ENCODE measurements at regions not wholly inside any gene's neighbourhood (a gene's known extent, or its start where the extent isn't known, plus 50 kb on each side); places are given as distances from the start of the nearest gene placed in this dataset.
"Not testable (repeated sequence)": the region's sequence is repeated elsewhere in the genome, so short reads cannot be mapped to it uniquely, and the experiment has no call there.

DNA sequence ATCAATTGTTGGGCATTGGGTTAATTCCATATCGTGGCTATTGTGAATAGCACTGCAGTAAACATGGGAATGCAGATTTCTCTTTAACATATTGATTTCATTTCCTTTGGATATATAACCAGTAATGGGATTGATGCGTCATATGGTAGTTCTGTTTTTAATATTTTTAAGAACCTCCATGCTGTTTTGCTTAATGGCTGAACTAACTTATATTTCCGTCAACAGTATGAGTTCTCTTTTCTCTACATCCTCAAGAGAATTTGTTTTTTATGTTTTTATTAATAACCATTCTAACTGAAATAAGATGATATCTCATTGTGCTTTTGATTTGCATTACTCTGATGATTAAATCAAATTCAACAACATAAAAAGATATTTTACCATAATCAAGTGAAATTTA lies 228.5 kb upstream of the FSIP2 start:
- peaks cover 66% of the 10 kb centered on the region for H3K9me3 ChIP-seq
- DNase-seq (no peak), ATAC-seq (no peak)
- H3K36me3 ChIP-seq (ENCODE audit: low read depth), result no peaks in the 10 kb centered on the region
- H3K4me3 ChIP-seq, result no peak overlapping the region
- intact Hi-C loops (cut with DNase I, micrococcal nuclease), result no loop called here
- TF ChIP-seq, protein P1, sequence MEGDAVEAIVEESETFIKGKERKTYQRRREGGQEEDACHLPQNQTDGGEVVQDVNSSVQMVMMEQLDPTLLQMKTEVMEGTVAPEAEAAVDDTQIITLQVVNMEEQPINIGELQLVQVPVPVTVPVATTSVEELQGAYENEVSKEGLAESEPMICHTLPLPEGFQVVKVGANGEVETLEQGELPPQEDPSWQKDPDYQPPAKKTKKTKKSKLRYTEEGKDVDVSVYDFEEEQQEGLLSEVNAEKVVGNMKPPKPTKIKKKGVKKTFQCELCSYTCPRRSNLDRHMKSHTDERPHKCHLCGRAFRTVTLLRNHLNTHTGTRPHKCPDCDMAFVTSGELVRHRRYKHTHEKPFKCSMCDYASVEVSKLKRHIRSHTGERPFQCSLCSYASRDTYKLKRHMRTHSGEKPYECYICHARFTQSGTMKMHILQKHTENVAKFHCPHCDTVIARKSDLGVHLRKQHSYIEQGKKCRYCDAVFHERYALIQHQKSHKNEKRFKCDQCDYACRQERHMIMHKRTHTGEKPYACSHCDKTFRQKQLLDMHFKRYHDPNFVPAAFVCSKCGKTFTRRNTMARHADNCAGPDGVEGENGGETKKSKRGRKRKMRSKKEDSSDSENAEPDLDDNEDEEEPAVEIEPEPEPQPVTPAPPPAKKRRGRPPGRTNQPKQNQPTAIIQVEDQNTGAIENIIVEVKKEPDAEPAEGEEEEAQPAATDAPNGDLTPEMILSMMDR (IDR thresholded peaks at IDR 0.05), result no peak
- no peaks in the 10 kb centered on the region for H3K4me1 ChIP-seq (ENCODE audit: low read depth)

DNA sequence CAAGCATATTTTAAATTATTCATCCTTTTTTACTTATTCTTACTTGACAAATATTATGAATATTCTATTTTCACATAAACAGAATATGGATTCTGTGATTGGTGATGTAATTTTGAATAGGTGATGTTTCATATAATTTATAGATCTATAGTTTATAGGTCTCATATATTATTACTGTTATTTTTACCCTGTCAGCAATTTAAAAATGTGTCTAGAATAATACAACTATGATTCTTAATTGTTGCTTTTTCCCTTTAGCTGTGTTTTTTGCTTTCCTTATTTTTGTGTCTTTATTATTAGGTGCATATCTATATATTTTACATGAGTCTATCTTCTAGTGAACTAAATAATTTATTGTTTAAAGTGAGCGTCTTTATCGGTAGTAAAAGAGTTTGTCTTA lies 226.7 kb upstream of the FSIP2 start:
- no peaks in the 10 kb centered on the region for H3K4me1 ChIP-seq (ENCODE audit: low read depth)
- TF ChIP-seq, protein P1 (IDR thresholded peaks at IDR 0.05), result no peak
- intact Hi-C loops (cut with DNase I, micrococcal nuclease), result no loop called here
- DNase-seq, result no peak
- ATAC-seq, result no peak
- H3K36me3 ChIP-seq (ENCODE audit: low read depth), result no peaks in the 10 kb centered on the region
- no peak overlapping the region for H3K4me3 ChIP-seq
- peaks cover 70% of the 10 kb centered on the region for H3K9me3 ChIP-seq

DNA sequence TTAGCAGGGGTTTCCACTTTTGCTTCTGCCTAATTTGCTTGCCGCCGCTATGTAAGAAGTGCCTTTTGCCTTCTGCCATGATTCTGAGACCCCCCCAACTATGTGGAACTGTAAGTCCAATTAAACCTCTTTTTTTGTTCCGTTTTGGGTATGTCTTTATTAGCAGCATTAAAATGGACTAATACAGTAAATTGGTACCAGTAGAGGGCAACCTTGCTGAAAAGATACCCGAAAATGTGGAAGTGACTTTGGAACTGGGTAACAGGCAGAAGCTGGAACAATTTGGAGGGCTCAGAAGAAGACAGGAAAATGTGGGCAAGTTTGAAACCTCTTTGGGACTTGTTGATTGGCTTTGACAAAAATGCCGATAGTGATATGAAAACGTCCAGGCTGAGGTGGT lies 216.1 kb upstream of the FSIP2 start:
- Histone ChIP-seq H3K4me3 (no peak overlapping the region), H3K4me1 (ENCODE audit: low read depth) (no peaks in the 10 kb centered on the region), H3K9me3 (peaks cover 7% of the 10 kb centered on the region), H3K36me3 (ENCODE audit: low read depth) (no peaks in the 10 kb centered on the region)
- no peak for DNase-seq
- ATAC-seq, result no peak
- TF ChIP-seq, protein P1 (IDR thresholded peaks at IDR 0.05), result no peak
- intact Hi-C loops (cut with DNase I, micrococcal nuclease), result no loop called here

DNA sequence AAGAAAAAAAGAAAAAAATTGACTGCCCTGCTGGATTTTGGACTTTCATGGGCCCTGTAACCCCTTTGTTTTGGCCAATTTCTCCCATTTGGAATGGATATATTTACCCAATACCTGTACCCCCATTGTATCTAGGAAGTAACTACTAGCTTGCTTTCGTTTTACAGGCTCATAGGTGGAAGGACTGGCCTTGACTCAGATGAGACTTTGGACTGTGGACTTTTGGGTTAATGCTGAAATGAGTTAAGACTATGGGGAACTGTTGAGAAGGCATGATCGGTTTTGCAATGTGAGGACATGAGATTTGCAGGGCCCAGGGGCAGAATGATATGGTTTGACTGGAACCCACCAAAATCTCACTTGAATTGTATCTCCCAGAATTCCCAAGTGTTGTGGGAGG lies 214.4 kb upstream of the FSIP2 start:
- H3K4me3 ChIP-seq; H3K36me3 ChIP-seq (ENCODE audit: low read depth); ATAC-seq; intact Hi-C loops (cut with DNase I, micrococcal nuclease); H3K4me1 ChIP-seq (ENCODE audit: low read depth); H3K9me3 ChIP-seq; DNase-seq: not testable (repeated sequence)

DNA sequence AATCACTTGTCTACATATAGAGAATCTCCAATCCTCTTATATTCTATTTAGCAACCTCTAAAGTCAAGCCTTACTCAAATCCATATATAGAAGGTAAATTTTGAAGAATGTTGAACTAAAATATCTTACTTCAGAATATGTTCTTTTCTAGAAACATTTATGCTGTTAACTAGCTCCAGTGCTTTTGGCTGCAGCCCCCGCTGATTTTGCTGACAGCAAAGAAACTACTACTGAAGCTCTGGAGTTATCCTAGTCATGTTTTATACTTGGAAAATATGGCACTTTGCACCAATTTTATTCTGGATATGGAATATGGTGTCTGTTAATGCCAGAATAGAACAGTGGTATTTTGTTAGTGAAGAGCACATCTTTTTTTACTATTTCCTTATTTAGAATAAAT lies 212.4 kb upstream of the FSIP2 start:
- no peak overlapping the region for H3K4me3 ChIP-seq
- no peaks in the 10 kb centered on the region for H3K36me3 ChIP-seq (ENCODE audit: low read depth)
- H3K4me1 ChIP-seq (ENCODE audit: low read depth), result no peaks in the 10 kb centered on the region
- no peak for DNase-seq
- TF ChIP-seq, protein P1 (IDR thresholded peaks at IDR 0.05), result no peak
- ATAC-seq, result no peak
- intact Hi-C loops (cut with DNase I, micrococcal nuclease), result no loop called here
- H3K9me3 ChIP-seq, result no peaks in the 10 kb centered on the region

DNA sequence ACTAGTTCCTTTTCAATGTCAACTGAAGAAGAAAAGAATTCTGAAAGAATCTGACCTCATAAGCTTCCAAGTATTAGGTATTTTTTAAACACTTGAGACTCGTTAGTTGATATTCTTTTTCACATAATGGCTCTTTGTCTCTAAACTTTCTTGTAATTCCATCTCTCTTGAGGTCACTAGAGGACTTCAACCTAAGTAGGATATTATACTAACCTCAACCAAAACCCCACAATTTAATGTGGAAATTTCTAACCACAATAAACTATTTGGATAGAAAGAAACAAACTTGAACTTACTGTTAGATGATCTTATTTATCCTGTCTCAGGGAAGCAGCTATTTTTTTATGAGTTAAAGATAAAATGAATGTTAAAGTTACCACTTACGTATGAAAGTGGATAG lies 206.9 kb upstream of the FSIP2 start:
- no peaks in the 10 kb centered on the region for H3K4me1 ChIP-seq (ENCODE audit: low read depth)
- H3K9me3 ChIP-seq, result no peaks in the 10 kb centered on the region
- DNase-seq (no peak), ATAC-seq (no peak)
- H3K4me3 ChIP-seq, result no peak overlapping the region
- intact Hi-C loops (cut with DNase I, micrococcal nuclease), result no loop called here
- no peaks in the 10 kb centered on the region for H3K36me3 ChIP-seq (ENCODE audit: low read depth)
- TF ChIP-seq, protein P1 (IDR thresholded peaks at IDR 0.05), result no peak
